ENCODE measurements at regions not wholly inside any gene's neighbourhood (a gene's known extent, or its start where the extent isn't known, plus 50 kb on each side); places are given as distances from the start of the nearest gene placed in this dataset.
"Not testable (repeated sequence)": the region's sequence is repeated elsewhere in the genome, so short reads cannot be mapped to it uniquely, and the experiment has no call there.

GRCh38 chr2:235105821-235106359 is 154.1 kb downstream of the SH3BP4 start:
- no peak for DNase-seq (ENCODE audit: low read depth in 2 of 2)

GRCh38 chr2:235106874-235107639 is 155.2 kb downstream of the SH3BP4 start:
- no peak for DNase-seq (ENCODE audit: low read depth in 2 of 2)

- no peak for DNase-seq (ENCODE audit: low read depth in 2 of 2)
Measured at GRCh38 chr2:235107640-235107951, 155.8 kb downstream of the SH3BP4 start.

- DNase-seq (ENCODE audit: low read depth in 2 of 2), result not testable (repeated sequence)
Measured at GRCh38 chr2:235109561-235109960, 157.7 kb downstream of the SH3BP4 start.

- DNase-seq (ENCODE audit: low read depth in 2 of 2), result no peak
Measured at GRCh38 chr2:235112365-235112764, 160.5 kb downstream of the SH3BP4 start.

- DNase-seq (ENCODE audit: low read depth in 2 of 2), result no peak
Measured at GRCh38 chr2:235113854-235114253, 162.0 kb downstream of the SH3BP4 start.

- DNase-seq (ENCODE audit: low read depth in 2 of 2), result no peak
Measured at GRCh38 chr2:235114286-235114685, 162.5 kb downstream of the SH3BP4 start.

GRCh38 chr2:235115521-235115920 is 163.7 kb downstream of the SH3BP4 start:
- DNase-seq (ENCODE audit: low read depth in 2 of 2), result no peak

GRCh38 chr2:235116885-235117492 is 165.2 kb downstream of the SH3BP4 start:
- DNase-seq (ENCODE audit: low read depth in 2 of 2), result no peak

GRCh38 chr2:235126768-235127167 is 175.0 kb downstream of the SH3BP4 start:
- DNase-seq (ENCODE audit: low read depth in 2 of 2), result no peak

- DNase-seq (ENCODE audit: low read depth in 2 of 2), result no peak
Measured at GRCh38 chr2:235127931-235128330, 176.1 kb downstream of the SH3BP4 start.

GRCh38 chr2:235129850-235130249 is 178.0 kb downstream of the SH3BP4 start:
- DNase-seq (ENCODE audit: low read depth in 2 of 2), result no peak

- no peak for DNase-seq (ENCODE audit: low read depth in 2 of 2)
Measured at GRCh38 chr2:235131334-235132305, 179.8 kb downstream of the SH3BP4 start.

- no peak for DNase-seq (ENCODE audit: low read depth in 2 of 2)
Measured at GRCh38 chr2:235132651-235133050, 180.8 kb downstream of the SH3BP4 start.

- DNase-seq (ENCODE audit: low read depth in 2 of 2), result no peak
Measured at GRCh38 chr2:235133837-235134236, 182.0 kb downstream of the SH3BP4 start.

- DNase-seq (ENCODE audit: low read depth in 2 of 2), result no peak
Measured at GRCh38 chr2:235134420-235134819, 182.6 kb downstream of the SH3BP4 start.

- DNase-seq (ENCODE audit: low read depth in 2 of 2), result no peak
Measured at GRCh38 chr2:235135195-235135965, 183.6 kb downstream of the SH3BP4 start.

GRCh38 chr2:235135990-235136561 is 184.3 kb downstream of the SH3BP4 start:
- peak; percentile 10 to 48 for DNase-seq (ENCODE audit: low read depth in 2 of 2)

- no peak for DNase-seq (ENCODE audit: low read depth in 2 of 2)
Measured at GRCh38 chr2:235138339-235138738, 186.5 kb downstream of the SH3BP4 start.

GRCh38 chr2:235139956-235140800 is 188.4 kb downstream of the SH3BP4 start:
- no peak for DNase-seq (ENCODE audit: low read depth in 2 of 2)

Measured in stimulated activated CD4-positive, alpha-beta T cell treated with anti-CD3 and anti-CD28 coated beads, Interleukin-15, amount 100 ng/mL, for 48 hours (primary cell).